ENCODE measurements at regions not wholly inside any gene's neighbourhood (a gene's known extent, or its start where the extent isn't known, plus 50 kb on each side); places are given as distances from the start of the nearest gene placed in this dataset.

GRCh38 chr2:138180692-138181386 is 216.6 kb downstream of the HNMT start:
- Histone ChIP-seq H3K4me2 (ENCODE audit: low read length) (no peak overlapping the region), H3K9me3 (replicated peaks; ENCODE audit: low read length) (no peaks in the 10 kb centered on the region), H3K27me3 (ENCODE audit: control insufficient read depth, insufficient read depth, low read length) (no peaks in the 10 kb centered on the region), H3K4me3 (ENCODE audit: low read length) (no peak overlapping the region), H3K4me1 (ENCODE audit: control insufficient read depth, insufficient read depth, low read length) (no peaks in the 10 kb centered on the region), H3K36me3 (ENCODE audit: insufficient read depth, low read length) (no peaks in the 10 kb centered on the region), H3K9ac (ENCODE audit: low read depth, low read length) (no peak overlapping the region)

GRCh38 chr2:138182250-138182936 is 218.1 kb downstream of the HNMT start:
- H3K36me3 ChIP-seq (ENCODE audit: insufficient read depth, low read length), result no peaks in the 10 kb centered on the region
- no peak overlapping the region for H3K9ac ChIP-seq (ENCODE audit: low read depth, low read length)
- no peak overlapping the region for H3K4me3 ChIP-seq (ENCODE audit: low read length)
- H3K4me1 ChIP-seq (ENCODE audit: control insufficient read depth, insufficient read depth, low read length), result no peaks in the 10 kb centered on the region
- no peak overlapping the region for H3K4me2 ChIP-seq (ENCODE audit: low read length)
- no peaks in the 10 kb centered on the region for H3K27me3 ChIP-seq (ENCODE audit: control insufficient read depth, insufficient read depth, low read length)
- no peaks in the 10 kb centered on the region for H3K9me3 ChIP-seq (replicated peaks; ENCODE audit: low read length)

- Histone ChIP-seq H3K4me1 (ENCODE audit: control insufficient read depth, insufficient read depth, low read length) (no peaks in the 10 kb centered on the region), H3K9me3 (replicated peaks; ENCODE audit: low read length) (no peaks in the 10 kb centered on the region), H3K9ac (ENCODE audit: low read depth, low read length) (no peak overlapping the region), H3K4me3 (ENCODE audit: low read length) (no peak overlapping the region), H3K4me2 (ENCODE audit: low read length) (no peak overlapping the region), H3K36me3 (ENCODE audit: insufficient read depth, low read length) (no peaks in the 10 kb centered on the region), H3K27me3 (ENCODE audit: control insufficient read depth, insufficient read depth, low read length) (no peaks in the 10 kb centered on the region)
Observed at GRCh38 chr2:138182937-138183312, 218.7 kb downstream of the HNMT start.

GRCh38 chr2:138183705-138184104 is 219.4 kb downstream of the HNMT start:
- Histone ChIP-seq H3K4me3 (ENCODE audit: low read length) (no peak overlapping the region), H3K9ac (ENCODE audit: low read depth, low read length) (no peak overlapping the region), H3K36me3 (ENCODE audit: insufficient read depth, low read length) (no peaks in the 10 kb centered on the region), H3K27me3 (ENCODE audit: control insufficient read depth, insufficient read depth, low read length) (no peaks in the 10 kb centered on the region), H3K4me2 (ENCODE audit: low read length) (no peak overlapping the region), H3K9me3 (replicated peaks; ENCODE audit: low read length) (no peaks in the 10 kb centered on the region), H3K4me1 (ENCODE audit: control insufficient read depth, insufficient read depth, low read length) (no peaks in the 10 kb centered on the region)

- H3K9me3 ChIP-seq (replicated peaks; ENCODE audit: low read length), result no peaks in the 10 kb centered on the region
- no peak overlapping the region for H3K4me2 ChIP-seq (ENCODE audit: low read length)
- no peak overlapping the region for H3K4me3 ChIP-seq (ENCODE audit: low read length)
- H3K27me3 ChIP-seq (ENCODE audit: control insufficient read depth, insufficient read depth, low read length), result no peaks in the 10 kb centered on the region
- no peaks in the 10 kb centered on the region for H3K36me3 ChIP-seq (ENCODE audit: insufficient read depth, low read length)
- H3K4me1 ChIP-seq (ENCODE audit: control insufficient read depth, insufficient read depth, low read length), result no peaks in the 10 kb centered on the region
- H3K9ac ChIP-seq (ENCODE audit: low read depth, low read length), result no peak overlapping the region
Observed at GRCh38 chr2:138184428-138184827, 220.2 kb downstream of the HNMT start.

GRCh38 chr2:138185827-138186226 is 221.6 kb downstream of the HNMT start:
- Histone ChIP-seq H3K9ac (ENCODE audit: low read depth, low read length) (no peak overlapping the region), H3K4me2 (ENCODE audit: low read length) (no peak overlapping the region), H3K4me3 (ENCODE audit: low read length) (no peak overlapping the region), H3K9me3 (replicated peaks; ENCODE audit: low read length) (no peaks in the 10 kb centered on the region), H3K4me1 (ENCODE audit: control insufficient read depth, insufficient read depth, low read length) (no peaks in the 10 kb centered on the region), H3K36me3 (ENCODE audit: insufficient read depth, low read length) (no peaks in the 10 kb centered on the region), H3K27me3 (ENCODE audit: control insufficient read depth, insufficient read depth, low read length) (no peaks in the 10 kb centered on the region)

GRCh38 chr2:138187221-138187620 is 222.9 kb downstream of the HNMT start:
- no peaks in the 10 kb centered on the region for H3K4me1 ChIP-seq (ENCODE audit: control insufficient read depth, insufficient read depth, low read length)
- no peak overlapping the region for H3K4me3 ChIP-seq (ENCODE audit: low read length)
- no peaks in the 10 kb centered on the region for H3K36me3 ChIP-seq (ENCODE audit: insufficient read depth, low read length)
- H3K9me3 ChIP-seq (replicated peaks; ENCODE audit: low read length), result no peaks in the 10 kb centered on the region
- H3K4me2 ChIP-seq (ENCODE audit: low read length), result no peak overlapping the region
- H3K9ac ChIP-seq (ENCODE audit: low read depth, low read length), result no peak overlapping the region
- no peaks in the 10 kb centered on the region for H3K27me3 ChIP-seq (ENCODE audit: control insufficient read depth, insufficient read depth, low read length)

- H3K4me2 ChIP-seq (ENCODE audit: low read length), result no peak overlapping the region
- H3K36me3 ChIP-seq (ENCODE audit: insufficient read depth, low read length), result no peaks in the 10 kb centered on the region
- no peaks in the 10 kb centered on the region for H3K9me3 ChIP-seq (replicated peaks; ENCODE audit: low read length)
- no peaks in the 10 kb centered on the region for H3K27me3 ChIP-seq (ENCODE audit: control insufficient read depth, insufficient read depth, low read length)
- no peak overlapping the region for H3K9ac ChIP-seq (ENCODE audit: low read depth, low read length)
- H3K4me3 ChIP-seq (ENCODE audit: low read length), result no peak overlapping the region
- no peaks in the 10 kb centered on the region for H3K4me1 ChIP-seq (ENCODE audit: control insufficient read depth, insufficient read depth, low read length)
Observed at GRCh38 chr2:138190999-138191398, 226.7 kb downstream of the HNMT start.

- H3K36me3 ChIP-seq (ENCODE audit: insufficient read depth, low read length), result no peaks in the 10 kb centered on the region
- no peaks in the 10 kb centered on the region for H3K27me3 ChIP-seq (ENCODE audit: control insufficient read depth, insufficient read depth, low read length)
- no peak overlapping the region for H3K4me2 ChIP-seq (ENCODE audit: low read length)
- H3K9ac ChIP-seq (ENCODE audit: low read depth, low read length), result no peak overlapping the region
- no peaks in the 10 kb centered on the region for H3K9me3 ChIP-seq (replicated peaks; ENCODE audit: low read length)
- H3K4me1 ChIP-seq (ENCODE audit: control insufficient read depth, insufficient read depth, low read length), result no peaks in the 10 kb centered on the region
- H3K4me3 ChIP-seq (ENCODE audit: low read length), result no peak overlapping the region
Observed at GRCh38 chr2:138193416-138194213, 229.3 kb downstream of the HNMT start.

- no peaks in the 10 kb centered on the region for H3K36me3 ChIP-seq (ENCODE audit: insufficient read depth, low read length)
- H3K4me2 ChIP-seq (ENCODE audit: low read length), result no peak overlapping the region
- no peaks in the 10 kb centered on the region for H3K4me1 ChIP-seq (ENCODE audit: control insufficient read depth, insufficient read depth, low read length)
- H3K27me3 ChIP-seq (ENCODE audit: control insufficient read depth, insufficient read depth, low read length), result no peaks in the 10 kb centered on the region
- no peak overlapping the region for H3K4me3 ChIP-seq (ENCODE audit: low read length)
- no peak overlapping the region for H3K9ac ChIP-seq (ENCODE audit: low read depth, low read length)
- no peaks in the 10 kb centered on the region for H3K9me3 ChIP-seq (replicated peaks; ENCODE audit: low read length)
Observed at GRCh38 chr2:138201286-138201685, 237.0 kb downstream of the HNMT start.

- Histone ChIP-seq H3K9ac (ENCODE audit: low read depth, low read length) (no peak overlapping the region), H3K4me3 (ENCODE audit: low read length) (no peak overlapping the region), H3K36me3 (ENCODE audit: insufficient read depth, low read length) (no peaks in the 10 kb centered on the region), H3K27me3 (ENCODE audit: control insufficient read depth, insufficient read depth, low read length) (no peaks in the 10 kb centered on the region), H3K4me2 (ENCODE audit: low read length) (no peak overlapping the region), H3K9me3 (replicated peaks; ENCODE audit: low read length) (no peaks in the 10 kb centered on the region), H3K4me1 (ENCODE audit: control insufficient read depth, insufficient read depth, low read length) (no peaks in the 10 kb centered on the region)
Observed at GRCh38 chr2:138202762-138203161, 238.5 kb downstream of the HNMT start.

Data from skeletal muscle satellite cell (primary cell).